AG04450 (cell line): ENCODE measurements at regions not wholly inside any gene's neighbourhood (a gene's known extent, or its start where the extent isn't known, plus 50 kb on each side); places are given as distances from the start of the nearest gene placed in this dataset.

Source experiments
- CTCF ChIA-PET: fragments of 300-600, 350-600 bp; formaldehyde crosslinking; extraction: SDS; loops from one replicate; lab custom pipeline; 2022; ENCODE audit warnings: antibody characterized with exemption, inconsistent platforms; lab: Charles Lee
- POLR2A ChIA-PET: fragments of 350-600 bp; formaldehyde crosslinking; extraction: SDS; loops from one replicate; lab custom pipeline; 2021; ENCODE audit warnings: antibody characterized with exemption, inconsistent platforms; lab: Yijun Ruan, JAX
- DNase-seq: peaks from one replicate; pipeline ENCODE4 v3.0.0-alpha.2; 2011; ENCODE audit warnings: low read depth, low spot score
- H3K27ac ChIP-seq: one replicate; pipeline ENCODE4 v1.5.1; 2012; ENCODE audit warnings: low read depth, low read length, control low read depth
- H3K27me3 ChIP-seq: one replicate; pipeline ENCODE4 v1.6.0; 2012; ENCODE audit warnings: low read length; ENCODE audit not compliant: control insufficient read depth, insufficient read depth
- H3K4me3 ChIP-seq: 2 replicates; pipeline ENCODE4 v1.5.1; 2011; ENCODE audit warnings: mild to moderate bottlenecking, low read depth, low read length, control low read depth
- H3K9me3 ChIP-seq: 2 replicates; pipeline ENCODE4 v1.5.1; 2012; ENCODE audit warnings: low read length; ENCODE audit not compliant: control insufficient read depth, insufficient read depth
- TF ChIP-seq, protein P1 (sequence below): IDR thresholded peaks from 2 replicates; pipeline ENCODE4 v1.5.1; 2011; ENCODE audit warnings: low read depth, low read length, control low read depth, inconsistent platforms

DNA sequence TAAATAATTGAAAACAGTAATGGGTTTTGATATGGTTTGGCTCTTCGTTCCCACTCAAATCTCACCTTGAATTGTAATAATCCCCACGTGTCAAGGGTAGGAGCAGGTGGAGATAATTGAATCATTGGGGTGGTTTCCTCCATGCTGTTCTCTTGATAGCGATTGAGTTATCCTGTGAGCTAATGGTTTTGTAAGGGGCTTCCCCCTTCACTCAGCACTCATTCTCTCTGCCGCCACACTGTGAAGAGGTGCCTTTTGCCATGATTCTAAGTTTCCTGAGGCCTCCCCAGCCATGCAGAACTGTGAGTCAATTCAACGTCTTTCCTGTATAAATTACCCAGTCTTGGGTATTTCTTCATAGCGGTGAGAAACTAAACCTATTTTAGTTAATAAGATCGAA is 551.7 kb upstream of the POT1 start:
- no peaks in the 10 kb centered on the region for H3K27me3 ChIP-seq
- no peak for DNase-seq
- ChIA-PET POLR2A (no interaction called here), CTCF (no interaction called here)
- 0 out of 2 replicates have a peak, but pooled peaks cover 4% of the 10 kb centered on the region for H3K9me3 ChIP-seq
- H3K27ac ChIP-seq: no peak overlapping the region
- TF ChIP-seq, protein P1, sequence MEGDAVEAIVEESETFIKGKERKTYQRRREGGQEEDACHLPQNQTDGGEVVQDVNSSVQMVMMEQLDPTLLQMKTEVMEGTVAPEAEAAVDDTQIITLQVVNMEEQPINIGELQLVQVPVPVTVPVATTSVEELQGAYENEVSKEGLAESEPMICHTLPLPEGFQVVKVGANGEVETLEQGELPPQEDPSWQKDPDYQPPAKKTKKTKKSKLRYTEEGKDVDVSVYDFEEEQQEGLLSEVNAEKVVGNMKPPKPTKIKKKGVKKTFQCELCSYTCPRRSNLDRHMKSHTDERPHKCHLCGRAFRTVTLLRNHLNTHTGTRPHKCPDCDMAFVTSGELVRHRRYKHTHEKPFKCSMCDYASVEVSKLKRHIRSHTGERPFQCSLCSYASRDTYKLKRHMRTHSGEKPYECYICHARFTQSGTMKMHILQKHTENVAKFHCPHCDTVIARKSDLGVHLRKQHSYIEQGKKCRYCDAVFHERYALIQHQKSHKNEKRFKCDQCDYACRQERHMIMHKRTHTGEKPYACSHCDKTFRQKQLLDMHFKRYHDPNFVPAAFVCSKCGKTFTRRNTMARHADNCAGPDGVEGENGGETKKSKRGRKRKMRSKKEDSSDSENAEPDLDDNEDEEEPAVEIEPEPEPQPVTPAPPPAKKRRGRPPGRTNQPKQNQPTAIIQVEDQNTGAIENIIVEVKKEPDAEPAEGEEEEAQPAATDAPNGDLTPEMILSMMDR: no peak
- no peak overlapping the region for H3K4me3 ChIP-seq

DNA sequence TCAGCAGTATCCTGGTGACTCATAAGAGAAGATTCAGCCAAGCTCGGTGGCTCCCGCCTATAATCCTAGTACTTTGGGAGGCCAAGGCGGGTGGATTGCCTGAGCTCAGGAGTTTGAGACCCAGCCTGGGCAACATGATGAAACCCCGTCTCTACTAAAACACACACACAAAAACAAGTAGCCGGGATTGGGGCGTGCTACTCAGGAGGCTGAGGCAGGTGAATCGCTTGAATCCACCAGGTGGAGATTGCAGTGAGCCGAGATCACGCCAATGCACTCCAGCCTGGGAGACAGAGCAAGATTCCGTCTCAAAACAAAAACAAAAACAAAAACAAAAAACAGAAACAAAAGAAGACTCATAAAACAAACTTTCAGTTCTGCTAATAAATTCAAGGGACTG is 551.1 kb upstream of the POT1 start:
- H3K9me3 ChIP-seq: 0 out of 2 replicates have a peak, but pooled peaks cover 4% of the 10 kb centered on the region
- CTCF ChIA-PET: no interaction called here
- POLR2A ChIA-PET: no interaction called here
- H3K27ac ChIP-seq: no peak overlapping the region
- no peak overlapping the region for H3K4me3 ChIP-seq
- TF ChIP-seq, protein P1: no peak
- no peak for DNase-seq
- no peaks in the 10 kb centered on the region for H3K27me3 ChIP-seq

DNA sequence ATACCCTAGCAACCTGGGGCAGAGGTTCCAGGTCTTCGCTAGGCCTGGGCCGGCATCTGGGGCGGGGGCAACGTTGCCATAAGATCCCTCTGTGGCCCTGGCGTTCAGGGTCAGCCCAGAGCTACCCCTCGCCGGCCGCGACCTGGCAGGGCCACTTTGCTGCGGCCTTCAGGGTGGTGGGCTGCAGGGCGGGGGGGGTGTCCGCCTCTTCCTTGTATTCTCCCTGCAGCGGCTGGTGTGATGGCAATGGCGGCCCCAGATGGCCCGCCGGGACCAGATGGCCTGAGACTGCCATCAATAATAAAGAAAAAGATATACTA is 539.2 kb upstream of the POT1 start:
- ChIA-PET POLR2A (no interaction called here), CTCF (no interaction called here)
- no peaks in the 10 kb centered on the region for H3K27me3 ChIP-seq
- DNase-seq: no peak
- H3K27ac ChIP-seq: no peak overlapping the region
- TF ChIP-seq, protein P1: no peak
- peaks cover 16% of the 10 kb centered on the region for H3K9me3 ChIP-seq
- H3K4me3 ChIP-seq: no peak overlapping the region

DNA sequence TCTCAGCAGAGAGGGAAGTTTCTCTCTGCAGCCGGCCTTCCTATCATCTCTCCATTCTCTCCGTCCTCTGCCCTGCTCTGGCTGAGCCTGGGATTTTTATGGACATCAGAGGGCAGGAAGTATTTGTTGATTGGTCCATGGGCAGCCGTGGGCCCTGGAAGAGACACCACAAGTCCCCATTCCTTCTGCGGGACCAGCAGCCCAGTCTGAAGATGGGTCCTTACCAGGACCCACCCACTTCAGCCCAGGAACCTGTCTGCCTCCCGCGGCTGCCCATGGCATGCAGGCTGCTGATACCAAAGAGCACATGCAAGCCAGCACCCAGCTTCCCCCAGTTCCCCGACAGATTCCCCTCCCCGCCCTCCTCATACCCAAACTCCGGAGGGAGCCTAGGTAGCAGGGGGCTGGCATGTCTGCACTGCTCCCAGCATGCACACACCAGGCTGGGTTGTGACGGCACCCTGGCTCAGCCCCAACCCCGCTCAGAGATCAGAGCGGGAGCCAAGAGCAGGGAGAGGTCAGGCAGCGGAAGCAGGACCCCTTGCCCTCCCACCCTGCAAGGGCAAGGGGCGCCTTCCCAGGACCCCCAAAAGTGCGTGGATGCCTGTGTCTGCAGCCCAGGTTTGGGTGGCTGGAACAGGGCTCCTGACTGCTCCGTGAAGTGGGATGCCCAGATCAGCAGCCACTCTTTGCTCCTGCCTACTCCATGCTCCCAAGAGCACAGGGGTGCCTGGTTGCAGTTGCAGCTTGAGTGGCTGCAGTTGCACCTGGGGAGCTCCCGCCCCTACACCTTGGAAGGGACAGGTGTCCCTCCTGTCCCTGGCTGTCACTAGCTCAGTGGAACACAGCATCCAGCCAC is 538.6 kb upstream of the POT1 start:
- Histone ChIP-seq H3K4me3 (no peak overlapping the region), H3K27ac (no peak overlapping the region), H3K27me3 (no peaks in the 10 kb centered on the region), H3K9me3 (peaks cover 16% of the 10 kb centered on the region)
- ChIA-PET POLR2A (no interaction called here), CTCF (no interaction called here)
- no peak for DNase-seq
- TF ChIP-seq, protein P1: no peak

DNA sequence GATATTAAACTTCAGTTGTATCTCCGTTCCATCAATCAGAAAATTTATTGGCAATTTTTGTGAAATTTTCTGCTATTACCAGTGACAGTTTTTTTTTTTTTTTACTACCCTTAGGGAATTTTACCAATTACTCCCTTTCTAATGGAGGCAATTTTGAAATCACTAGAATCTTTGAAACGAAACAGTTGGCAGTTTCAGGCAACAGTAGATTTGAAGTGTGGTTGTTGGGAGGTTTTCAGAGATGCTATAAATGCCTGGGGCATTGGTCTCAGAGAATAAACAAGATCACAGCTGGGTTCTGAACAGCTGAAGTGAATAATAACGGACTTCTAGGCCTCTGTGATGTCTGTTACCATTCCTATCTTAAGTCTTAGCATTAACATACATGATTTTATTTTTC is 535.9 kb upstream of the POT1 start:
- Histone ChIP-seq H3K4me3 (no peak overlapping the region), H3K27me3 (no peaks in the 10 kb centered on the region), H3K9me3 (peaks cover 14% of the 10 kb centered on the region), H3K27ac (no peak overlapping the region)
- ChIA-PET POLR2A (no interaction called here), CTCF (no interaction called here)
- TF ChIP-seq, protein P1: no peak
- no peak for DNase-seq
